ENCODE measurements at regions not wholly inside any gene's neighbourhood (a gene's known extent, or its start where the extent isn't known, plus 50 kb on each side); places are given as distances from the start of the nearest gene placed in this dataset.

DNA sequence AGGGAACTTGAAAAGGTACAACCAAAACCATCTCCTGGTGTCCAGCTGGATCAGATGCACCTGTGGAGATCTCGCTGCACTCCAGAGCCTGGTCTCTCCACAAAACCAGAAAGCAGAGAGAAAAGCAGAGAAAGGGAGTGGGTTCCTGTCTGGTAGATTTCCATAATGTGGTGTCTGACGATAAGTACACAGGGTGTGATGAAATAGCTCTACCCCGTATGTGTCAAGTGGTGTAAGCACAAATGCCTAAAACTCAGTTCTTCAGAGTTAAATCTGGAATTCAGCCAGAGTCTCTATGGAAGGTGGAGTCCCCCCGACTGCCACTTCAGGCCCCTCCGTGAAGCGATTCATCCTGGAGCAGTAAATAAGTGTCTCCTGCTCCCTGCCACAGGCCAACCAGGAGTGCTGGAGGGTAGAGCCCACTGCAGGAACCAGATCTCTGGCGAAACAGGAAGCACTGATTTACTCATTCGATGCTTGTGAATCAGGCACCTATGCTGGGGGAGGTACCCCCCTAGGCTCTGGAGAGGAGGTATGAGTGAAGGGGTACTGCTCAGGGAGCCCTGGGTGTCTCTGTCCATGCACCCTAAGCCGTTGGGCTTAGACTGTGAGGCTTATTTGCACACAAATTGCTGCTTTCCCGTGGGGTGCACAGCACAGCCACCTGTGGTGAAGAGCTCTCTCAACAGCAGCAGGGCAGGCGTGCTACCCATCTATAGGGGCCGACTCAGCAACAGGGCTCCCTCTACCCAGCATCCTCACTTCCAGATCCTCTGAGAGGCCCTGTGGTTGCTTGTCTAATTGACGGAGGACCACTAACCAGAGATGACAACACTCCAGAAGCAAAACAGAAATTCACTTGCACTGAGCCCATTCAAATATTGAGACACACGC, 97.1 kb upstream of the MYOCD start:
- Histone ChIP-seq H3K4me1 (ENCODE audit: control insufficient read depth in 1 of 2, insufficient read depth in 2 of 2, low read depth in 1 of 2, low read length in 1 of 2) (no peaks in the 10 kb centered on the region), H3K9me2 (no peaks in the 10 kb centered on the region), H3K4me2 (no peak overlapping the region), H3K9ac (no peak overlapping the region), H3K9me3 (no peaks in the 10 kb centered on the region), H3K79me2 (ENCODE audit: insufficient read depth) (no peaks in the 10 kb centered on the region), H2AFZ (ENCODE audit: low read depth) (no peak overlapping the region), H3K27me3 (ENCODE audit: insufficient read depth) (peaks cover 25% of the 10 kb centered on the region; the same call in 1 of the 2 replicates), H4K20me1 (ENCODE audit: insufficient read depth) (no peaks in the 10 kb centered on the region), H3K27ac (ENCODE audit: low read depth in 2 of 2, low read length in 1 of 2) (no peak overlapping the region), H3F3A (replicated peaks; ENCODE audit: insufficient read depth) (no peaks in the 10 kb centered on the region), H3K4me3 (ENCODE audit: low read depth in 2 of 2, low read length in 1 of 2) (no peak overlapping the region), H3K36me3 (replicated peaks in 1 of 2; ENCODE audit: control insufficient read depth in 1 of 2, insufficient read depth in 2 of 2, low read length in 1 of 2) (no peaks in the 10 kb centered on the region)
- CTCF ChIA-PET, result interaction anchor here (1.1 kb wide), 1 partner anchor 23 kb away, joined by 3 read pairs; no protein-coding TSS in a partner anchor
- POLR2A ChIA-PET, result no interaction called here
- 17% methylated on average over 10 of the region's 14 CpGs for WGBS (ENCODE audit: low lambda C conversion rate)
- DNase-seq, result no peak
- TF ChIP-seq CHD2 (IDR thresholded peaks at IDR 0.05; ENCODE audit: low read length, partially characterized antibody) (no peak), TCF12 (IDR thresholded peaks at IDR 0.05) (no peak), JUND (IDR thresholded peaks at IDR 0.05) (no peak), FOSL2 (IDR thresholded peaks at IDR 0.05; ENCODE audit: borderline replicate concordance, low read depth) (no peak), YY1 (IDR thresholded peaks at IDR 0.05; ENCODE audit: low read depth) (no peak), EZH2phosphoT487 (IDR thresholded peaks at IDR 0.05; ENCODE audit: borderline replicate concordance, low read depth) (no peak), RAD21 (IDR thresholded peaks at IDR 0.05; ENCODE audit: low read length) (no peak), RCOR1 (IDR thresholded peaks at IDR 0.05; ENCODE audit: low read length) (no peak), TEAD4 (IDR thresholded peaks at IDR 0.05; ENCODE audit: borderline replicate concordance, insufficient read depth) (no peak), FOXJ3 (CRISPR knock-in tag; IDR thresholded peaks at IDR 0.05) (no peak), RXRA (IDR thresholded peaks at IDR 0.05; ENCODE audit: borderline replicate concordance, low read depth) (no peak)
- TF ChIP-seq, protein P1, sequence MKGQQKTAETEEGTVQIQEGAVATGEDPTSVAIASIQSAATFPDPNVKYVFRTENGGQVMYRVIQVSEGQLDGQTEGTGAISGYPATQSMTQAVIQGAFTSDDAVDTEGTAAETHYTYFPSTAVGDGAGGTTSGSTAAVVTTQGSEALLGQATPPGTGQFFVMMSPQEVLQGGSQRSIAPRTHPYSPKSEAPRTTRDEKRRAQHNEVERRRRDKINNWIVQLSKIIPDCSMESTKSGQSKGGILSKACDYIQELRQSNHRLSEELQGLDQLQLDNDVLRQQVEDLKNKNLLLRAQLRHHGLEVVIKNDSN (IDR thresholded peaks at IDR 0.05; ENCODE audit: borderline replicate concordance, low read depth), result no peak
- TF ChIP-seq, protein P2, sequence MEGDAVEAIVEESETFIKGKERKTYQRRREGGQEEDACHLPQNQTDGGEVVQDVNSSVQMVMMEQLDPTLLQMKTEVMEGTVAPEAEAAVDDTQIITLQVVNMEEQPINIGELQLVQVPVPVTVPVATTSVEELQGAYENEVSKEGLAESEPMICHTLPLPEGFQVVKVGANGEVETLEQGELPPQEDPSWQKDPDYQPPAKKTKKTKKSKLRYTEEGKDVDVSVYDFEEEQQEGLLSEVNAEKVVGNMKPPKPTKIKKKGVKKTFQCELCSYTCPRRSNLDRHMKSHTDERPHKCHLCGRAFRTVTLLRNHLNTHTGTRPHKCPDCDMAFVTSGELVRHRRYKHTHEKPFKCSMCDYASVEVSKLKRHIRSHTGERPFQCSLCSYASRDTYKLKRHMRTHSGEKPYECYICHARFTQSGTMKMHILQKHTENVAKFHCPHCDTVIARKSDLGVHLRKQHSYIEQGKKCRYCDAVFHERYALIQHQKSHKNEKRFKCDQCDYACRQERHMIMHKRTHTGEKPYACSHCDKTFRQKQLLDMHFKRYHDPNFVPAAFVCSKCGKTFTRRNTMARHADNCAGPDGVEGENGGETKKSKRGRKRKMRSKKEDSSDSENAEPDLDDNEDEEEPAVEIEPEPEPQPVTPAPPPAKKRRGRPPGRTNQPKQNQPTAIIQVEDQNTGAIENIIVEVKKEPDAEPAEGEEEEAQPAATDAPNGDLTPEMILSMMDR (IDR thresholded peaks at IDR 0.05), result no peak
- TF ChIP-seq, protein P3, sequence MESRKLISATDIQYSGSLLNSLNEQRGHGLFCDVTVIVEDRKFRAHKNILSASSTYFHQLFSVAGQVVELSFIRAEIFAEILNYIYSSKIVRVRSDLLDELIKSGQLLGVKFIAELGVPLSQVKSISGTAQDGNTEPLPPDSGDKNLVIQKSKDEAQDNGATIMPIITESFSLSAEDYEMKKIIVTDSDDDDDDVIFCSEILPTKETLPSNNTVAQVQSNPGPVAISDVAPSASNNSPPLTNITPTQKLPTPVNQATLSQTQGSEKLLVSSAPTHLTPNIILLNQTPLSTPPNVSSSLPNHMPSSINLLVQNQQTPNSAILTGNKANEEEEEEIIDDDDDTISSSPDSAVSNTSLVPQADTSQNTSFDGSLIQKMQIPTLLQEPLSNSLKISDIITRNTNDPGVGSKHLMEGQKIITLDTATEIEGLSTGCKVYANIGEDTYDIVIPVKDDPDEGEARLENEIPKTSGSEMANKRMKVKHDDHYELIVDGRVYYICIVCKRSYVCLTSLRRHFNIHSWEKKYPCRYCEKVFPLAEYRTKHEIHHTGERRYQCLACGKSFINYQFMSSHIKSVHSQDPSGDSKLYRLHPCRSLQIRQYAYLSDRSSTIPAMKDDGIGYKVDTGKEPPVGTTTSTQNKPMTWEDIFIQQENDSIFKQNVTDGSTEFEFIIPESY (IDR thresholded peaks at IDR 0.05; ENCODE audit: borderline replicate concordance, low read depth), result no peak
- TF ChIP-seq, protein P4, sequence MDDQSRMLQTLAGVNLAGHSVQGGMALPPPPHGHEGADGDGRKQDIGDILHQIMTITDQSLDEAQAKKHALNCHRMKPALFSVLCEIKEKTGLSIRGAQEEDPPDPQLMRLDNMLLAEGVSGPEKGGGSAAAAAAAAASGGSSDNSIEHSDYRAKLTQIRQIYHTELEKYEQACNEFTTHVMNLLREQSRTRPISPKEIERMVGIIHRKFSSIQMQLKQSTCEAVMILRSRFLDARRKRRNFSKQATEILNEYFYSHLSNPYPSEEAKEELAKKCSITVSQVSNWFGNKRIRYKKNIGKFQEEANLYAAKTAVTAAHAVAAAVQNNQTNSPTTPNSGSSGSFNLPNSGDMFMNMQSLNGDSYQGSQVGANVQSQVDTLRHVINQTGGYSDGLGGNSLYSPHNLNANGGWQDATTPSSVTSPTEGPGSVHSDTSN (IDR thresholded peaks at IDR 0.05), result no peak

Data from SK-N-SH (cell line).